Central memory CD8-positive, alpha-beta T cell (primary cell): ENCODE measurements at regions not wholly inside any gene's neighbourhood (a gene's known extent, or its start where the extent isn't known, plus 50 kb on each side); places are given as distances from the start of the nearest gene placed in this dataset.

Source experiments
- ATAC-seq: fragments of 150-1000 bp; cut with Tn5 transposase; replicated peaks from 2 replicates; pipeline ENCODE4 v1.10.0; 2022; ENCODE audit warnings: mild to moderate bottlenecking, moderate FRiP score, moderate number of reproducible peaks; ENCODE audit not compliant: poor library complexity, severe bottlenecking; ENCODE audit errors: extremely low read depth
- DNase-seq, 2 donors: peaks; one replicate each; pipeline ENCODE4 v3.0.0; 2021; ENCODE audit warnings: low spot score in 2 of 2
- H3K27ac Mint-ChIP-seq: one replicate; pipeline ENCODE4 v1.8.0; 2022; ENCODE audit warnings: low read depth, mild to moderate bottlenecking, moderate library complexity, mixed read lengths
- H3K27me3 Mint-ChIP-seq: one replicate; pipeline ENCODE4 v1.8.0; 2022; ENCODE audit warnings: mixed read lengths
- H3K36me3 Mint-ChIP-seq: one replicate; pipeline ENCODE4 v1.8.0; 2022; ENCODE audit warnings: mild to moderate bottlenecking, moderate library complexity, mixed read lengths; ENCODE audit not compliant: insufficient read depth
- H3K4me1 Mint-ChIP-seq: one replicate; pipeline ENCODE4 v1.8.0; 2022; ENCODE audit warnings: mixed read lengths
- H3K4me3 Mint-ChIP-seq: one replicate; pipeline ENCODE4 v1.8.0; 2022; ENCODE audit warnings: mild to moderate bottlenecking, moderate library complexity, mixed read lengths
- H3K9me3 Mint-ChIP-seq: one replicate; pipeline ENCODE4 v1.8.0; 2022; ENCODE audit warnings: mixed read lengths

DNA sequence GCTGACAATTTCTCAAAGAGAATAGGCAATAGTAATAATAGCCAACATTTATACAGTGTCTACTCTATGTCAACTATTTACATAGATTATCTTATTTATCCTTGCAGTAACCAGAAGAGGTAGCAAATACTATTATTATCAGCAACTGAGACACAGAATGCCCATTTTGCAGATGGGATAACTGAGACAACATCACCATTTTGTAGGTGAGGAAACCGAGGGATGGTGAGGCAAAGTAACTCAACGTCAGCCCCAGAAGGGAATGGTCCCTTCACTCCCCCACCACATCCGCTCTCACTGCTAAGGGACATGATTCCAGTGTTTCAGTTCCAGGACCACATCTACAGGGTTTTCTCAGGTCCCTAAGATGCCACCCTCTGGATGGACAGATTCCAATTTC lies 261.2 kb upstream of the NEBL start:
- no peak overlapping the region for H3K4me3 Mint-ChIP-seq
- H3K27me3 Mint-ChIP-seq: peaks cover 22% of the 10 kb centered on the region
- no peaks in the 10 kb centered on the region for H3K4me1 Mint-ChIP-seq
- no peaks in the 10 kb centered on the region for H3K36me3 Mint-ChIP-seq
- ATAC-seq (no peak), DNase-seq (no peak)
- no peak overlapping the region for H3K27ac Mint-ChIP-seq
- H3K9me3 Mint-ChIP-seq: no peaks in the 10 kb centered on the region

DNA sequence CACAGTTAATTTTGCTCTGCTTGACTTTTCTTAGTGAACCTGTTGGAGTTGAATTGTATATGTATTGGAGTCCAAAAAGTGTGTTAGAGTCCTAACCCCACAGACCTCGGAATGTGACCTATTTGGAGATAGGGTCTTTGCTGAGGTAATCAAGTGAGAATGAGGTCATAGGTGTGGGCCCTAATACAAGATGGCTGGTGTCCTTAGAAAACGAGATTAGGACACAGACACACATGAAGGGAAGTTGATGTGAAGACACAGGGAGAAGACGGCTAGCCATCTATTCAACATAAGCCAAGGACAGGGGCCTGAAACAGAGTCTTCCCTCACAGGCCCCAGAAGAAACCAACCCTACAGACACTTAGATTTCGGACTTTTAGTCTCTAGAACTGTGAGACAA lies 260.6 kb upstream of the NEBL start:
- Mint-ChIP-seq H3K27ac (no peak overlapping the region), H3K27me3 (peaks cover 22% of the 10 kb centered on the region), H3K4me3 (no peak overlapping the region), H3K36me3 (no peaks in the 10 kb centered on the region), H3K9me3 (no peaks in the 10 kb centered on the region), H3K4me1 (no peaks in the 10 kb centered on the region)
- no peak for DNase-seq
- no peak for ATAC-seq

DNA sequence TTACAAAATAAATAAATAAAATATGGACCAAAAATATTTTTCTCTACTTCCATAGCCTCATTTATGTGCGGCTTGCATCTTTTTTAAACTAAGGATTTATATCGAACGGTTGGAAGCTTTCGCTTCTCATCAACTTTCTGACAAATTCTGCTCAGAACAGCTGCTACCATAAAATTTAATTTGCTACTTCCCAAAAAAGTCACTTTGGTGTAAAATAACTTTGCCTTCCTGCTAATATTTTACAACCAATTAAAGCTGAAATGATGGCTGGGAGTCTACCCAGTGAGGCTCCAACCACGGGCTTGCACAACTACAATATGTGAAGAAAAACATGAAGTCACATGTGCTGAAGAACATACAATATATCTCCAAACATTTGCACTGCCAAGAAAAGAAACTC lies 253.1 kb upstream of the NEBL start:
- Mint-ChIP-seq H3K27me3 (peaks cover 14% of the 10 kb centered on the region), H3K9me3 (no peaks in the 10 kb centered on the region), H3K36me3 (no peaks in the 10 kb centered on the region), H3K4me3 (no peak overlapping the region), H3K4me1 (no peaks in the 10 kb centered on the region), H3K27ac (no peak overlapping the region)
- DNase-seq (no peak), ATAC-seq (no peak)

DNA sequence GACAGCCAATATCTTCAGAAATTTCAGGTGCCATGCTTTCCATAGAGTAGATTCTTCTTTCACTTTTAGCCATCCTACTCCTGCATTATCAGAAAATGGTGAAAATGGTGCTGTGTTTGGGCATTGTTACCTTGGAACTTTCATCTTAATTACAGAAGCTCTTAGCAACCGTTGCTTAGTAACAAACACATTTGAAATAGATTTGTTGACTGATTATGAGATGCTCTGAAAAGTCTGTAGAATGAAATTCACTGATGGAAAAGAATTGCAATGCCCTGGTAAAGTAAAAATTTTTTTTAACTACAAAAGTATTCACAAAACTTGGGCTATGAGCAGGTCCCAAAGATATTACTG lies 249.3 kb upstream of the NEBL start:
- H3K4me1 Mint-ChIP-seq: no peaks in the 10 kb centered on the region
- no peak overlapping the region for H3K27ac Mint-ChIP-seq
- no peaks in the 10 kb centered on the region for H3K36me3 Mint-ChIP-seq
- ATAC-seq (no peak), DNase-seq (no peak)
- H3K27me3 Mint-ChIP-seq: peaks cover 4% of the 10 kb centered on the region
- no peak overlapping the region for H3K4me3 Mint-ChIP-seq
- H3K9me3 Mint-ChIP-seq: no peaks in the 10 kb centered on the region

DNA sequence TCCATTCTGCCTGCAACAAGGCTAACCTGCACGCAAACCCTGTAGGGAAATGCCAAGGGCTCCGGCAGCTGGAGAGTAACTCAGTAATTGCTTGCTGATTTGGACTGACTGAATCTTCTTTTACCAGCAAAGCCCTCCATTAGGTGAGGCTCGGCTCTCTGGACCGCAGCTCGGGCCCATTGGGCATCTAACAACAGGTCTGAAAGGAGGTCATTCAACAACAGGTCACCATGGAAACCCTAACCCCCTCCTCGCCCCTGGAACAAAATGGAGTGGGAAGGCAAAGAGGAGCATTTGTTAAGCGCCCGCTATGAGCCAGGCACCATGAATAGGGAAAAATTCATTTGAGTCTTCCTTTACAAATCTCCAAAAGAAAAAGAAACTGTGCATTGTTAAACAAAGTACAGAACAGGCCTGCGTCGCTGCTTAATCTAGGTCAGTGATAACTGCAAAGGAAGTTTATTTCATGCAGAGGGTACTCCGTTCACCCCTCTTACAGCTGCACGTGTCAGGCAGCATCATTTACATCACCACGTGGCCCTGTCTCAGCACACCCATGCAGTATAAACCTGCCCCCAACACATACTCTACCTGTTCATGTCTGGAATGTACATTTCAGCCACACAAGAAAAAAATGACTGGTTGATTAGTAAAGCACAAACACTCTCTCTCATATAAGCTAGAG lies 248.8 kb upstream of the NEBL start:
- no peak for DNase-seq
- no peak for ATAC-seq
- no peak overlapping the region for H3K27ac Mint-ChIP-seq
- no peaks in the 10 kb centered on the region for H3K36me3 Mint-ChIP-seq
- H3K27me3 Mint-ChIP-seq: no peaks in the 10 kb centered on the region
- H3K4me3 Mint-ChIP-seq: no peak overlapping the region
- no peaks in the 10 kb centered on the region for H3K9me3 Mint-ChIP-seq
- H3K4me1 Mint-ChIP-seq: no peaks in the 10 kb centered on the region

DNA sequence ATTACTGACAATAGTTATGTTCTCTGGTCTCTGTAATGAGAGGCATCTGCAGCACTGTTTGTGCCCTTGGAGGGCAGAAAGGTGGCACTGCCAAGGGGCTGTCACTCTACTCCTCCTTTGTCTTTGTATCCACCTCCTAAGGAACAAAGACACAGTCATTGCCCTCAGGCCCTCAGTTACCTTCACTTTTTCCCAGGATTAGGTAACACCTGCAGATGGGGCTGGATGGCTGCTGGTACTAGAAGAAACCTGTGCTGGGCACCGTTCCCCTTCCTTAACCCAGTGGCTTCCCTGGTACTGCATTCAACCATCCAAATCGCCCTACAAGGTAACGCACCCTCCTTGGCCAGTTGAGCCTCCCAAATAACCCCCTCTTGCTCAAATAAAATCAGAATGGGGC lies 246.9 kb upstream of the NEBL start:
- no peaks in the 10 kb centered on the region for H3K9me3 Mint-ChIP-seq
- no peak overlapping the region for H3K4me3 Mint-ChIP-seq
- no peak for ATAC-seq
- no peak overlapping the region for H3K27ac Mint-ChIP-seq
- DNase-seq: no peak
- H3K27me3 Mint-ChIP-seq: no peaks in the 10 kb centered on the region
- H3K36me3 Mint-ChIP-seq: no peaks in the 10 kb centered on the region
- H3K4me1 Mint-ChIP-seq: no peaks in the 10 kb centered on the region

DNA sequence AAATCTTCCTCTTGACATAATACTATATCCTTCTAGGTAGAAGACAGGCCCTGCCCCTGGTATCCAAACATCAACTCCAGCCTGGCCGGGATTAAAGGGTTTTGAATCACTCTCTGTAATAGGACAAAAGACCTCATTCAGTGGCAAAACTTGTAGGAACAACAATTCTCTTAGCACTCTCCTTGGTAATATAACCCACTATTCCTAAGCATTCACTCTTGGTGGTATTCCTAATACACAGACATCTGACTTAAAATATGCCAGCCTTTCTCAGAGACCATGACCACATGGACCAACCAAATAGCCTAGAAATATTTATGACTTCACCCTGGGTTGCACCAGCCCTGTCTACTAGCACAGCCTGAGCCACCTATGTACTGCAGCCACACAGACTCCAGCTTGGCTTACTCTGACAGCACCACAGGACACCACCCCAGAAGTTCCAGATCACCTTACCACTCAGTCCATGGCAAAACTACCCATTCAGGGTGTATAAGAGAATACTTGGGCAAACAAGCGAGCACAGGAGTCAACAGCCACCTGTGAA lies 244.9 kb upstream of the NEBL start:
- H3K36me3 Mint-ChIP-seq: no peaks in the 10 kb centered on the region
- H3K27ac Mint-ChIP-seq: no peak overlapping the region
- no peaks in the 10 kb centered on the region for H3K9me3 Mint-ChIP-seq
- no peaks in the 10 kb centered on the region for H3K4me1 Mint-ChIP-seq
- H3K27me3 Mint-ChIP-seq: no peaks in the 10 kb centered on the region
- ATAC-seq (no peak), DNase-seq (no peak)
- H3K4me3 Mint-ChIP-seq: no peak overlapping the region

DNA sequence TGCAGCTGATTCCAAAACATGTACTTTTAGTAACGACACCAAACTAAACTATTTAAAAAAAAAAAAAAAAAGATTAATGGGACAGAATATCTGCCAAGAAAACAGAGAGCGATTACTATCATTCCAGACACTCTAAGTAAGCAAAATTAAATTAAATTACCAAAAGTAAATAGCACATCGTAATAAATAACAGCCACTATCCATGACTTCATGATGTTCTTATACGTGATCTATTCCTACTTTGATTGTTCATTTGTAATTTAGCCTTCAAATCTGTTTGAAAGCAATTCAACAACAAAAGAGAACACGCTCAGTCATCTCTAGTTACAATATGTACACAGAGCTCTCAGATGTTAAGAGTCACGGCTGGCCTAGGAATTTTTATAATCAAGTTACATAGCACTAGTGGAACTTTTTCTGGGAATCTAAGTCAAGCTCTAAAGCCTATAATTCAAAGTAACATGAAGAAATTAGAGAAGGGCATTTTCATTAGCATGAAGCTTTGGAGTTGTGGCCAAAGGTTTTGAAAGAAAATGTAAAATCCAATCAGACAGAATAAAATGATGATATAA lies 241.7 kb upstream of the NEBL start:
- no peaks in the 10 kb centered on the region for H3K9me3 Mint-ChIP-seq
- H3K27ac Mint-ChIP-seq: no peak overlapping the region
- no peaks in the 10 kb centered on the region for H3K4me1 Mint-ChIP-seq
- ATAC-seq (no peak), DNase-seq (no peak)
- H3K27me3 Mint-ChIP-seq: peaks cover 11% of the 10 kb centered on the region
- H3K36me3 Mint-ChIP-seq: no peaks in the 10 kb centered on the region
- no peak overlapping the region for H3K4me3 Mint-ChIP-seq

DNA sequence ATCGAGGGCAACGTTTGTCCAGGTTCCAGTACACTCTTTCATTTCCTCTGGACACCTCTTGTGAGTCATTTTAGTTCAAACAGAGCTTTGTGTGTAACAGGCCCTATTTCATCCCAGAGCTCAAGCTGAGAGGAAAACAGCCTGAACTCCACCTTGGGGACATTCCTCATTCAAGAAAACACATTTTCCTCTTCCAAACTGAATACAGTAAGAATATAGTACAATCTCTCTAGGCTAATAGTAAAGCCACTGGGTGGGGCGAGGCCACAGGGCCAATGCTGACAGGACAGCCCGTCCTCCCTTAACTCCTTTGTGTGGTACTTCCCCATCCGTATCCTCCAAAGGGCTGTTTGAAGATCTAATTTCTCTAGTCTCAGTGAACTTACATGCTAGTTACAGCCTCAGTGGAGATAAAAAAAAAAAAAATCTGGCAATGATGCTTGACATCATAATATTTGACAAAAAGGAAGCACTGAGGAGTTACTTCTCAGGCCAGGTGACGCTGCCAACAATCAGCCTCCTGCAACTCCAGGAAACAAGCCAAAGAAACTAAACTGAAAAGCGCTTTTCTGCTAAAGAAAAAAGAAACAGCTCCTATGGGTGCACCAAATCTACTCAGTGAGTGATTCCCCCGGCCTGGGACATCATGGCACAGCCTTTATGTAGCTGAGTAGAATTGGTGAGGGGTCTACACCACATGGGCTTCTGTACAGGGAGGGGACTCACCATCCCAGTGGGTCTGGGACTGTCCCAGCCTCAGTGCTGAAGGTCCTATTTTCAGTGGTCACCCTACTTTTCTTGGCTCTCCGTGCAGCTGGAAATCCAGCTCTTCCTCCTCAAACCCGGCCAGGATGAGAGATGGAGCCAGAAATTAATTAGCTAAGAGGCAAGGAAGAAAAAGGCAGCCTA lies 238.2 kb upstream of the NEBL start:
- no peak overlapping the region for H3K27ac Mint-ChIP-seq
- no peak overlapping the region for H3K4me3 Mint-ChIP-seq
- DNase-seq (no peak), ATAC-seq (no peak)
- H3K27me3 Mint-ChIP-seq: peaks cover 11% of the 10 kb centered on the region
- no peaks in the 10 kb centered on the region for H3K36me3 Mint-ChIP-seq
- no peaks in the 10 kb centered on the region for H3K9me3 Mint-ChIP-seq
- H3K4me1 Mint-ChIP-seq: no peaks in the 10 kb centered on the region

DNA sequence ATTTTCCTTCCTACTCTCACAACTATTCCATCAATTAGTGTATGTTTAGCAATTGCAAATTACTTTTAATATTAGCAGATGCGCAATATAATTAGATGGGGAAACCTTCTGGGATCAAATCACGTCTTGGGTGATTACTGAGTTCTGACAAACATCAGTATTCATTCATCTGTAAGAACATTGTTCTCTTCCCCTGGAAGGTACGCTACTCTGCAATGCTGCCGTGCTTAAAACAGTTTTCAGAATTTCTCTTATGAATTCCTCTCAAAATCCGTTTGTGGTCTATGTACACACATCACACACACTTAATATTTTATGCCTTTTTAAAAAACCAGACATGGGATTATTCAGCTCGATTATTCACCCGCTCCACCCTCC lies 237.5 kb upstream of the NEBL start:
- Mint-ChIP-seq H3K9me3 (no peaks in the 10 kb centered on the region), H3K4me1 (no peaks in the 10 kb centered on the region), H3K27ac (no peak overlapping the region), H3K36me3 (no peaks in the 10 kb centered on the region), H3K27me3 (peaks cover 11% of the 10 kb centered on the region), H3K4me3 (no peak overlapping the region)
- no peak for ATAC-seq
- DNase-seq: no peak

DNA sequence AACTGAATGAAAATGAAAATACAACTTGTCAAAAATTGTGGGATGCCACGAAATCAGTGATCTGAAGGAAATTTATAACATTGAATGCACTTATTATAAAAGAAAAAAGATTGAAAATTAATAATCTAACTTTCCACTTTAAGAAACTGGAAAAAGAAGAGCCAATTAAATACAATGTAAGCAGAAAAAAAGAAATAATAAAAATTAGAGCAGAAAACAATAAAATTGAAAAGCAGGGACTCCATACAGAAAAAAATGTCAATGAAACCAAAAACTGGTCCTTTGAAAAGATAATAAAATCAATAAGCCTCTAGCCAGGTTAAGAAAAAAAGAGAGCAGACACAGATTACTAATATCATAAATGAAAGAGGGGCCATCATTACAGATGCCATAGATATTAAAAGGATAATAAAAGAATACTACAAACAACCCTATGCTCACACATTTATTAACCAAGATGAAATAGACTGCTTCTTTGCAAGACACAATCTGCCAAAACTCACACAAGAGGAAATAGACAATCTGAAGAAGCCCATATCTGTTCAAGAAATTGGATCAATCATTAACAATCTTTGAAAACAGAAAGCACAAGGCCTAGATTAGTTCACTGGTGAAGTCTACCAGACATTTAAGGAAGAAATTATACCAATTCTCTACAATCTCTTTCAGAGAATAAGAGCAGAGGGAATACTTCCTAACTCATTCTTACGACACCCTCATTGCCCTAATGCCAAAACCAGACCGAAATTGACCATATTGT lies 233.8 kb upstream of the NEBL start:
- no peak for ATAC-seq
- no peaks in the 10 kb centered on the region for H3K9me3 Mint-ChIP-seq
- no peaks in the 10 kb centered on the region for H3K36me3 Mint-ChIP-seq
- H3K4me1 Mint-ChIP-seq: no peaks in the 10 kb centered on the region
- DNase-seq: no peak
- peaks cover 11% of the 10 kb centered on the region for H3K27me3 Mint-ChIP-seq
- H3K27ac Mint-ChIP-seq: no peak overlapping the region
- H3K4me3 Mint-ChIP-seq: no peak overlapping the region

DNA sequence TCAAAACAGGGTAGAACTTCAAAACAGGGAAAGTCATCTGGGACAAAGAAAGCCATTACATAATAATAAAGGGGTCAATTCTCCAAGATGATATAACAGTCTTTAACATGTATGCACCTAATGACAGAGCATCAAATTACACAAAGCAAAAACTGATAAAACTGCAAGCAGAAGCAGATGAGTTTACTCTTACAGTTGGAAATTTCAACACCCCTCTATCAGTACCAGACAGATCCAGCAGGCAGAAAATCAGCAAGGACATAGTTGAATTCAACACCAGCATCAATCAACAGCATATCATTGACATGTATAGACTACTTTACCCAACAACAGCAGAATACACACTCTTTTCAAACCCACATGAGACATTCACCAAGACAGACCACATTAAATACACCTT lies 233.0 kb upstream of the NEBL start:
- Mint-ChIP-seq H3K9me3 (no peaks in the 10 kb centered on the region), H3K4me3 (no peak overlapping the region), H3K36me3 (no peaks in the 10 kb centered on the region), H3K27ac (no peak overlapping the region), H3K4me1 (no peaks in the 10 kb centered on the region), H3K27me3 (peaks cover 6% of the 10 kb centered on the region)
- DNase-seq (no peak), ATAC-seq (no peak)
